GM18508 (cell line): ENCODE measurements at regions not wholly inside any gene's neighbourhood (a gene's known extent, or its start where the extent isn't known, plus 50 kb on each side); places are given as distances from the start of the nearest gene placed in this dataset.

Source experiments
- ATAC-seq: cut with Tn5 transposase; IDR thresholded peaks from one replicate; pipeline ENCODE4 v1.9.1; 2021; ENCODE audit warnings: moderate number of reproducible peaks; ENCODE audit not compliant: insufficient read depth, unreplicated experiment

DNA sequence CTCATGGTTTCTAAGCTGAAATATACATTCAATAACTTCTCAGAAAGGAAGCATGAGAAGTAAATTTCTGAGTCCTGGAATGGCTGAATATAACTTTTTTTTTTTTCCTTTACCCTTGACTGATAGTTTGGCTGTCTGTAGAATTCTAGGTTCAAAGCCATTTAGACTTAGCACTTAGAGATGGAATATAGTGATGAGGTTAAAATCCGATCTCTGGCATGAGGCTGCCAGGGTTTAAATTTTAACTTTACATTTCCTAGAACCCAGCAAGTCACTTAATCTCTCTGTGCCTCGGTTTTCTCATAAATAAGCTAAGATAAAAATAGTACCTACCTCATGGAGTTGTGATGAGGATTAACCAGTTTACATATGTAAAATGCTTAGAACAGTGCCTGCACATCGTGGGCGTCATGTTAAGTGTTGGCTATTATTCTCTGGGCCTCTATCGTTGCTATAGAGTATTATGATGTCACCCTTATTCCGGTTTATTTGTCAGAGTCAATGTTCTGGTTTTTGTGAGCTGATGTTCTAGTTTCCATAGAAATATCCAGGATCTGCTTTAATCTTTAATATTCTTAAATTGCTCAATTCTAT, 199.8 kb upstream of the TLE3 start:
- no peak for ATAC-seq

DNA sequence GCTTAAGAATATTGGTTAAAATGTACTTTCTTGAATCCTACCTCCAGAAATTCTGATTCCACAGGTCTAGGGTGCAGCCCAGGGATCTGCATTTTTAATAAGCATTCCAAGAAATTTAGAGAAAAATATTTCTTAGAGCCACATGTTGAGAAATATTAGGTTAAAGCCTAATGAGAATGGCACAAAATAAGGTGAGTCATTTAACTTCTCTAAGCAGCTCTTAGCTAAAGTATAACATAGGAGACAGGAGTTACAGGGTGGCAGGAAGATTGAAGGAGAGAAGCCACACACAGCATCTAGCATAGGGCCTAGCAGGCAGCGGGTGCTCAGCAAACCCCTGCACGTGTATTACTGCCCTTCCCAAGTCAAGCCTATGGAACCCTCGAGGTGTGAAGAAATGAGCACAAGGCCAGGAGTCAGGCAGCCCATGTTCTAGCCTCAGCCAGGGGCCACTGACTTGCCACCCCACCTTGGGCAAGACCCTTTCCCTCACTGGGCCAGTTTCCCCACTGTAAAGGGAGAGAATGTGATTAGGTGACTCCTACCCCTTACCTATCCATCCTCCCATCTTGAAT, 197.1 kb upstream of the TLE3 start:
- ATAC-seq: no peak

DNA sequence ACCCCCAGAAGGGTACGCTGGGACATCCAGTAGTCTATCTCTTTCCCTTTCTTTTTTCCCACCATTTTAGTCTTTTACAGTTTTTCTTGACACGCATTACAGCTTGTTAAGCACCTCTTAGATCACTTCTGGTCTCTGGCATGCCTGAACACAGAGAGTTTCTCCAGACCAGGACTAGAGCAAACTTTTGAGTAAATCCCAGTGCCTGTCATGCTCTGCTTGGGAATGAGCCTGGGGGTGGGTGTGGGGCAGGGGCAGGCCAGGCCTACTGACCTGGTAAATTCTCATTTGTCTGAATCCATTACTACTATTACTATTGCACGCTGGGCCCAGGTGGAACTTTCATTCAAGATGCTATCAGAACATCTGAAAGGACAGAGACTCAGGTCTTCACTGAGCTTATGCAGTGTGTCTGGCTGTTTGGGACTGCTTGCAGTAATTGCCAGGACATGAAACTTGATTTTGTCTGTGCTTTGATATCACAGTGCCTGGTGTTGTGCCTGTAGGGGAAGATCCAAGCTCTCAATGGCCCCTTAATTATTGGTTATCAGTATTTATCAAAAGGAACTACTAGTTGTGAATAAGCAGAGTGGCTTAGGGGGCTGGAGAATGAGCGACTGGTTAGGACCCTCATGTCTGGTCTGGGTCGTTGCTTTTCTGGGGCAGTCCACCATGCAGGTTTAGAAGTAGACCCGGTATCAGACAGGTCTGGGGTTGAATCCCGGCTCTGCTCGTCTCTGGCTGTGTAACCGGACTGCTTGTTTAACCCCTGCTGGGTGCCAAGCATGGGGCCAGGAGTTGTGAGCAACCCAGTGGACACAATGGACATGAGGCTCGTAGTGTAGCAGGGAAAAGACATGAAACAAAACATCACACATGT, 196.1 kb upstream of the TLE3 start:
- ATAC-seq: no peak

DNA sequence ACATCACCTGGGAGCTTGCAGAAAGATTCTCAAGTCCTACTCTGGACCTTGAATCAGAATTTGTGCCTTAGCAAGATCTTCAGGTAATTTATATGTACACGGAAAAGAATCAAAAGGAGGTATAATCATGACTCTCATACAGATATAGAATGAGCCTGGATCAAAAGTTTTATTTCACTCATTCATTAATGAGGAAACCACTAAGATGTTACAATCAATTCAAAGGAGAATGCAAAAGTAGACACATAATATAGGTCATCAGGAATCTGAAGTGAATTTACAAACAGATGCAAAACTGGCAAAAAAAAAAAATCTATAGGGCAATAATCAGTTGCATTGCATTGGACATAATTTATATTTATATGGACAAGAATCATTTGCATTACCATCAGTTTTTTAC, 195.4 kb upstream of the TLE3 start:
- ATAC-seq: no peak

DNA sequence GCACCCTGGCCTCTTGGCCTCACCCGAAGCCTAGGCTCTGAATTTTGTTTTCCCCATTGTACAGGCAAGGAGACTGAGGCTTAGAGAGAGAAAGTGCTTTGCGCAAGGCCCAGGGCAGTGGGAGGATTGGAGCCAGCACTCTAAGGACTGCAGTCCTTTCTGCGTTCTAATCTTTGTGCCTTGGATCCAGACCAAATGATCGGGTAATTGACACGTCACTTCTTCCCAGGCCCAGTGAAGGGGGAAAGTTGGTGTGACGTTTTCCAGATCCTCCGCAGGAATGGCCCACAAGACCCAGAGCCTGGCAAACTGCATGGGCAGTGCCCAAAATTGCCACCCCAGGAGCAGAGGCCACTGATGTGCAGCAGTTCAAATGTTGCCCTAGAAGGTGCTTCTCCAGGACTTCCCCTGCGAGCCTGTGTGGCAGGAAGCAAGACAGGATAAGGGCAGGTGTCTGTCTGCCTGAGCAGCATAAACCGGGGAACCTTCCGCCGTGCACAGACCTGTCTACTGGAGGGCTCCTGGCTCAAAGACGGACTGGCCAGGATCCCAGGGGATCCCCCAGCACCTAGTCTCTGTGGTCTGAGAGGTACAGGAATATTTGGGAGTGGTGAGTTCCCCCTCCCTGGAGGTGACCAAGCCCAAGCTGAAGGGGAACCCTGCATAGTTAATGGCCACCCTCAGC, 194.5 kb upstream of the TLE3 start:
- ATAC-seq: no peak

DNA sequence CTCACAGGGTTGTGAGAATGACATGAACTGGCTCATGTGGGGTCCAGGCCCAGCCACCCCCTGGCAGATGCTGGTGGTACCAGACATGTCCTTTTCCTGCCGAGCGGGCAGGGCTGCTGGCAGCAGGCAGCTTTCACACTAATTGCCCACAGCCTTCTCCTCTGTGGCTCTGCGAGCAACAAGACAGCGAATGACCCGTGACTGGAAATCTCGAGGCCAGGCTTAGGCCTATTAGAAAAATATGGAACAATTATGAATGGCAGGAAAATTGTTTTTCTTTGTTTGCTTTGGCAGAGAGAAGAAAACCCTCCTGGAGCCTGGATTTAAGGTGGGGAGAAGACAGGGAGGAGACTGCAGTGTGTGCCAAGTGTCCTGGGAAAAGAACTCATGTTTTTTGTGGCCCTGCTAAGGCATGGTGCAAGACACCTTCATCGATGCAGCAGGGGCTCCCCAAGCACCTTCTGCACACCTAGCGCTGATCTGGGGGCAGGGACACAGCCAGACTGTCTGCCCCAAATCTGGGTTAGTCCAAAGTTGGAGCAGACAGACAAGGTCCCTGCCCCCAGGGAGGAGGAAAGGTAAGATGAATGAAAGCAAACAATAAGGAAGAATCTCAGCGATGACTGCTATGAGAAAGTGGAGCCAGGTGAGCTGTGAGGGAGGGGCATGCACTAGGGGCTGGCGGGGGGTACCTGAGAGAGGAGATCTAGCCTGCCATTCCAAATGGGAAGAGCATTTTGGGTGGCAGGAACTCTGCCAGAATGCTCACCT, 193.8 kb upstream of the TLE3 start:
- no peak for ATAC-seq

DNA sequence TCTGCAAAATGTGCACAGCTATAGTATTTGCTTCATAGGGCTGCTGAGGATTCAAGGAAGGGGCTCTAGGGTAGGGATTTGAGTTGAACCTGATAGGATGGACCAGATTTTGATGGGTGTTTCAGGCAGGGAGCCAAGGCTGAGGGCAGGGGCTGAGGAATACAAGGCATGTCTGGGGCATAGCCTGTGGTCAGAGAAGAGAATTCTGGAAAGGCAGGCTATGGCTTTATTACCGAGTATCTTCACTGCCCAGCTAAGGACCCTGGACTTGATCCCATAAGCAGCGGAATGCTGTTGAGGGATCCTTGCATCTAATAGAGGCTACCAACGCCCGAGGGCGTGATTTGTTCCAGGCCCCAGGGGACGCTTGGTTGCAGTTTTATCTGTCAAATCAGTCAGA, 193.0 kb upstream of the TLE3 start:
- no peak for ATAC-seq

DNA sequence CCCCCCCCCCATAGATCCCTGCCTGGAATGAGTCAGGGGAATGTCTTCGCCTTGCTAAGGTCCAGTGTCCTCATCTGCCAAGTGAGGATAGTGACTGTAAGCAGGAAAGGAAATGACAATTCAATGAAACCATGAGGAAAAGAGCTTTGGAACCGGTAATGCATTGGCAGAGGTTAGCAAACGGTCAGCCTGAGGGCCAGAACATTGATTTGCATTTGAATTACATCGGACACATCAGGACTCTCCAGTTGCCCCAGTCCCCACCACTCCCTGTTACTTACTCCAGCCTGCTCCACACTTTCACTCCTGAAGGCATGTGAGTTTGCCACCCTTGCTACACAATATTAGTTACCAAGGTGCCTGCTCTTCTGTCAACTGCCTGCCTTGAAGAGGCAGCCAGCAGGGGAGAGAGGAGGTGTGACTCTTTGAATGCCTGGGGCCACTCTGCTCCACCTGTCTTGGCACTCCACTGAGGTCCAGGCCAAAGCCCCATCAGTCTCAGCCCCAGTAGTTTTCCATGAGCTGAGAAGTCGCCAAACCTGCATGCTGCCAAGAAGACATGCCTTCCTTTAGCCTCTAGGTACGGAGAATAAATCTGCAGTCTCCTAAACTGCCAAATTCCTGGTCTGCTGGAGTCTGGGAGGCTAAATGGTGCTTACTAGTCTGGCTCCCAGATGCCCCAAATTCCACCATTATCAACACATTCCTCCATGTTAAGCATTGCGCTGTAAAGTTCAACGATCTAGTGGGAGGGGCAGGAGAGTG, 191.7 kb upstream of the TLE3 start:
- ATAC-seq: no peak

DNA sequence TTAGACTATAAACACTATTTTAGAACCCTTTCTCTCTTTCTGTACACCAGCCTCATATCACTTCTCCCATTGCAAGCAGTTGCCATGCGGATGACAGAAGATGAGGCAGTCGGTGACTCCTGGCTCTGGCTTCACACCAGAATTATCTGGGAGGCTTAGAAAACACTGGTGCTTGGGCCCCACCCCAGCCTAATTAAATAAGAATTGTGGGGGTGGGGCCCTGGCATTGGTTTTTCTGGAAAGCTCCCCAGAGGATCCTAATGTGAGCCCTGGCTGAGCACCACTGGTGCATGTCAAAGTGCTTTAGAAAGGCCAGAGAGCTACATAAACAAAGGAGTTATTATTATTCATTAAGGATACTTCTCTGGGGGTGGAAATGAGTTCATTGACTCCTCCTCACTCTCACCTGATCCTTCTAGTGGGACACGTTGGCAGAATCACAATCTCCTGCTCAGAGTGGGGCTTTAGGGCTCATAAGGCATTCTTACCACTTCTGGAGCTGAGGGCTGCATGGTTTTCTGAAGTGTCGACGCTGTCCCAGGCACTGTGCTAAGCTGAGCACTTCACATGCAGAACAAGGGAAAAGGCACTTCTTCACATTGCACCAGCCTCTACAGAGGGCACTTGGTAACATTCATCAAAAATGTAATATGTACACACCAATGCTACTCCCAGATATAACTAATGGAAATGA, 188.5 kb upstream of the TLE3 start:
- ATAC-seq: no peak

DNA sequence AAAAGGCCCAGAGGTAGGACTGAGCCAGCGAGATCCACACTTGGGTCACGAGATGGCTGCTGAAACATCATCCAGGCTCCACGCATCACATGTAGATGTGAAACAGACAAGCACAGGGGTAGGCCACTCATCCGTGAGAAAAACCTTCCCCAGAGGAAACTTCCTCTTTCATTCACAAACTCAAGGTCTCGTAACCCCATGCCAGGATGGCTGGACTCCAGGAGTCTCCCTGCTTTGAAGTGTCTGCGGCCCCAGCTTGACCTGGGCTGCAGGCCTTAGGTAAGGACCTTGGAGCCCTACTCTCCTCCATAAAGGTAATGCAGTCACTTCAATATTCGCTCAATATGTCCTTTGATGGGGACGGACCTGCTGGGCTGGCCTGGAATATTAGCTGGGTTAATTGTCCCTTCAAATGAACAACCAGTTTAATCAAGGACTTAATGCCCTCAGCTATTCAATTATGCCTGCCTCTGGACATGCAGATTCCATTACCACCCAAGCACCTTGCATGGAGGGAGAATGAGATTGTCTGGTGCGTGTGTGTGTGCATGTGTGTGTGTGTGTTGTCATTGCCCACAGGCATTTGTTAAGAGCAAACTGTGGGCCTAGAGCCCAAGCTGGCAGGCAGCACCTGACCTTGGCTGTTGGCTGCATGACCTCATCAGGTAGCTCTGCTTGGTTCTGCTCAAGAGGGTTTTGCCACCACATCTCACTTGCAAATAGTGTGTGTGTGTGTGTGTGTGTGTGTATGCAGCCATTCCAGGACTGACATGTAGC, 186.9 kb upstream of the TLE3 start:
- ATAC-seq: no peak

DNA sequence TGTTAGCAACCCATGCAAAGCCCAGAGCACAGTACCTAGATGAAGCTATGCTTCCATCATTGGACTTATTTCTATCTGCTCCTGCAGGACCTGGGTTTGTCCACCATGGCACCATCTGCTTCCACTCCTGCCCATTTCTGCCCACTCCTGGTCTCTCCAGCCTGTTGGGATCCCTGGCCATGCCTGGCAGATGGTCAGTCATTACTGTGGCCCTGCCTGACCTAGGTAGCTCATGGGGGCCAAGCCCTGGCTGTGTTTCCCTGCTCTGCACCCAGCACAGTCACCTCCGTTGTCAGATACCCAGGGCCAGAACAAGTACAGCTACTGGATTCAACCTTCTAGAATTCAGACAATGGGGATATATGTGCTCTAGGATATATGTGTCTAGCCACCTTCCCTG, 185.8 kb upstream of the TLE3 start:
- no peak for ATAC-seq

DNA sequence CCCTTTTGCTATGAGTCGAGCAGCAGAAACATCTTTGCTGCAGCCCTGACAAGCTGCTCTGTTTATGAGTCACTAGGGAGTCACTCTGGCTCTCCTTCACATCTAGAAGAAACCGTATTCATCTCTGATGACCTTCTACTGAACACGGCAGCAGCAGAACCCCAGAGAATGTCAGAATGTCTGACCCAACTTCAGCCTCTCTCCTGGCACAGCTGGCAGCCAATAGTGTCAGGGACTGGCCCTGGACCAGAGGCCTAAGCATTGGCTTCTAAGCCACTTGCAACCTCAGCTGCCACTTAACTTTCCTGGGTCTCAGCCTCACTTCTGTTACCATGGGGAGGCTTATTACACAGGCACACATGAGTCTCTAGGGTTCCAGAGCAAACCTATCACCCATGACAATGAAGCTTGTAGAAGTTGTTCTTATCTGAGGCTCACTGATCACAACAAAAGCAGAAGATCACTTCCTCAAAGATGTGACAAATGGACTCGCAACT, 184.1 kb upstream of the TLE3 start:
- ATAC-seq: no peak

DNA sequence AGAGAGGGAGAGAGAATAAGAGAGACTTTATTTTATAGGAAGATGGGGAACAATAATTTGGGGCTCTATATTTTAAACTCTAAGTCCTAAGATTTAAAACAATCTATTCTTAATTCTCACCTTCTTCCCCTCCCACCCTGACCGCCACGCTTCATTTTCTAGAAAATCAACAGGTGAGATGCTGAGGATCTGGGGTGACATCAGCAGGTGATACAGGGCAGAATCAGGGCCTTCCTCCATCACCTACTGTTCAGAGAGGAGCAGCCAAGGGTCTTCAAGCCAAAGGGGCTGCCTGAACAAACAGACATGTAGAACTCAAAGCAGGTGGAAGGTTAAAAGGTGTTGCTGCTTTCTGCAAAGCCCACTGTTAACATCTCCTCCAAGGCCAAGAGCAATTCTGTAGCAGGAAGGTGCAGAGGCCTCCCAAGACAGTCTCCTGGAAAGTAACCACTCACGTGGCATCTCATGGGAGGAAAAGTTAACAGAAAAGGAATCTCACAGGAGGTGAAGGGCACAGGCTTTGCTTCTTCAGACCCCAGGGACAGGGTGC, 183.6 kb upstream of the TLE3 start:
- ATAC-seq: no peak

DNA sequence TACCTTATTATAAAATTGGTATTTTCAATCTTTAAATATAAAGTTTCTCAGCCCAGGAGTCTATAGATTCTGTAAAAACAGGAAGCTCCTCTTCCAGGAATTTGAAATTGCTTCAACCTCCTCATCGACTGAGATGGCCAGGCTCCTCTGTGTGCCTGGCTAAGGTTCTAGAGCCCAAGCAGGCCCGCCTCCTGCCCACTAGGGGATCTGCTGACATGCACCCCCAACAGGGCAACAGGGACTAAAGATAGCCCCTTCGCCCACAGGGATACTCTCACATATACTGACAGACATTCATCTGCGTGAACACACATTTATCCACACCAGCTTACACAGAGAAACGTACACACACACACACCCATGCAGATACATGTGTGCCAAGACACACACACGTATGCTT, 183.1 kb upstream of the TLE3 start:
- ATAC-seq: no peak

DNA sequence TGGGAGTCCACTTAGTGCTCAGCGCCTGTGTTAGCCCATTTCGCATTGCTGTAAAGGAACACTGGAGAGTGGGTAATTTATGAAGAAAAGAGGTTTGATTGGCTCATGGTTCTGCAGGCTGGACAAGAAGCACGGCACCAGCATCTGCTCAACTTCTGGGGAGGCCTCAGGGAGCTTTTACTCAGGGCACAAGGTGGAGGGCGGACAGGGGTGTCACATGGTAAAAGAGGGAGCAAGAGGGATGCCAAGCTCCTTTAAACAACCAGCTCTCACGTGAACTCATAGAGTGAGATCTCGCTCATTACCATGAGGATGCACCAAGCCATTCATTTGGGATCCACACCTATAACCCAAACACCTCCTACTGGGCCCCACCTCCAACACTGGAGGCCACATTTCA, 181.4 kb upstream of the TLE3 start:
- no peak for ATAC-seq

DNA sequence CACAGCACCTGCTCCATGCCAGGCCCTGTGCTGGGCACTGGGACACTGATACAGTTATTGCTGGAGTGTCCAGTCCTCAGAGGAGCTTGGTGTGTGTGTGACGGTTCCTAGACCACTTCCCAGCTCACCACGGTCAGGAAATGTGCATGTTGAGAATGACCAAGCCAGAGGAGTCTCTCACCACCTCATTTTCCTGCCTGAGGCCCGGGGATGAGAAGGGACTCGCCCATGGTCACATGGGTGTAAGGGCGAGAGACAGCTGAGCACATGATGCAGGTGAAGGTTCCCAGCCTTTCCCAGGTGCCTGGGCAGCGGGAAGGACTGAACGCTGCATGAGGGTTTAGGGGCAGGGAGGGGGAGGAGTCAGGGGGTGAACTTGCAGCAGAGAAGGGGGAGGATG, 180.9 kb upstream of the TLE3 start:
- ATAC-seq: no peak

DNA sequence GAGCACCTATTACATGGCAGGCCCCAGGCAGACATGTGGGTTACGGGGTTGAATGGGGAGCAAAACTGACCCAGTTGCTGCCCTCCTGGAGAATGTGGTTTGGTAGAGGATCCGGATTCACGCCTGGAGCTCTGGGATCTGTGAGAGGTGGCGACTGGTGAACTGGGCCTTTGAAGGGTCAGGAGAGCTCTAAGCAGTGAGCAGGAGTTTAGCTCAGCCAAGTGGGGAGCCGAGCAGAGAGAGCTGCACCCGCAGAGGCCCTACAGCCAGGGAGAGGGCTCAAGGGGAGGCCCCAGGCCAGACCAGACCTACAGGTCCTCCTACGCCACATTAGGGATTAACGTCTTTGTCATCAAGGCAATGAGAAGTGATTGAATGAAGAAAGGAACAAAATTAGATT, 179.8 kb upstream of the TLE3 start:
- no peak for ATAC-seq

DNA sequence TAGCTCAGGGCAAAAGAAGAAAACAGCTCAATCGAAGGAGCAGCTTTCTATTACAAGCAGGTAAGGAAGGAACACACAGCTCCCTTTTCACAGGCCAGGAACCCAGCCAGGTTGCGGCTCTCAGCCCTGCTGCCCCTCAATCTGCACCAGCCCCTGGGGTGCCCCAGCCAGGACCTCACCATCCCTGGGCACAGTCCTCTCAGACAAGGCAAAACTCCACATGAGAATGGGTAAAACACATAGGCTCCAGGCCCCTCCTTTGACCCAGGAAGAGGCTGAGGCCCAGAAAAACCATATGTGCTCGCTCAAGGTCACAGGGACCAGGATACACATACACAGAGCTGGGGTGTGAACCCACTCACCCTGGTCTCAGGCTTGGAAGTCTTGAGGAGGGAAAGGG, 178.7 kb upstream of the TLE3 start:
- ATAC-seq: no peak
